C4-2B (cell line): ENCODE measurements at regions not wholly inside any gene's neighbourhood (a gene's known extent, or its start where the extent isn't known, plus 50 kb on each side); places are given as distances from the start of the nearest gene placed in this dataset.

ENCODE experiments used
- CTCF ChIP-seq: fragments of 450-650 bp; conservative IDR thresholded peaks from 2 replicates; pipeline ENCODE4 v1.5.1; 2017; ENCODE audit warnings: mild to moderate bottlenecking
- ZFX ChIP-seq: fragments of 450-650 bp; IDR thresholded peaks from 2 replicates; pipeline ENCODE4 v1.6.1; 2017

GRCh38 chr4:20119141-20119540, 132.6 kb upstream of the SLIT2 start:
- TF ChIP-seq ZFX: no peak
- no peak for TF ChIP-seq CTCF
